HK-2 (cell line): ENCODE measurements at regions not wholly inside any gene's neighbourhood (a gene's known extent, or its start where the extent isn't known, plus 50 kb on each side); places are given as distances from the start of the nearest gene placed in this dataset.

Experiments used
- DNase-seq: peaks from one replicate; pipeline ENCODE4 v3.0.0-alpha.2; 2018; ENCODE audit not compliant: unreplicated experiment

GRCh38 chr7:31284106-31284505 lies 56.4 kb downstream of the NEUROD6 start:
- DNase-seq, result no peak

DNA sequence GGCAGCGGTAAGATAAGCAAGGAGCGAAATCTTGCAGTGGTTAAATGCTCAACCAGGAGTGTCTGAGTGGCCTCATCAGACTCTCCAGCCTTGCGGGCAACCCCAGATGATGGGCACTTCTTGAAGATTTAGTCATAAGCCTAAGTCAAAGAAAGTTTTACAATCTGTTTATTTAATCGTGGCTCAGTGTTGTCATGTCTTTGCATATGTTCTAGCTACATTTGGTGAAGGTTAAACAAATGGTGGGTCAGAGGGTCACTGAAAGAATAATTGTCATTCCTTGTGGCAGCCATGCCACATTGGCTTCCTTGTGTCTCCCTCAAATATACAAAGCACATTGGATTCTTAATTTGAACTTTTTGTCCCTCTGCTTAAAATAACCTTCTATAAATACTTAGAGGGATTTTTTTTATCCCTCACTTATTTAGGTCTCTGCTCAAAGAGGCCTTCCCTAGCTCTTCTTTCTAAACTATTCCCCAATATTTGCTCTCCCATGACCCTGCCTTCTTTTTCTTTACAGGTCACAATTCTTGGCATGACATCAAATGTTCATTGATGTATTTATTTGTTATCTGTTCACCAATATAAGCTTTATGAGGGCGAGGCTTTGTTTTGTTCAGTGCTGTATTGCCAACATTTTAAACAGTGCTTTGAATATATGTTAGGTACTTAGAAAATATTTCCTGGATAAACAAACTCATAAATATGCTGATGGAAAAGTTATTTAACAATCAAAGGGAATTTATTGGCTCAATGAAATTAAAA lies 68.7 kb downstream of the NEUROD6 start:
- DNase-seq, result no peak

- DNase-seq, result no peak
Measured at GRCh38 chr7:31267486-31267885, 73.0 kb downstream of the NEUROD6 start.

DNA sequence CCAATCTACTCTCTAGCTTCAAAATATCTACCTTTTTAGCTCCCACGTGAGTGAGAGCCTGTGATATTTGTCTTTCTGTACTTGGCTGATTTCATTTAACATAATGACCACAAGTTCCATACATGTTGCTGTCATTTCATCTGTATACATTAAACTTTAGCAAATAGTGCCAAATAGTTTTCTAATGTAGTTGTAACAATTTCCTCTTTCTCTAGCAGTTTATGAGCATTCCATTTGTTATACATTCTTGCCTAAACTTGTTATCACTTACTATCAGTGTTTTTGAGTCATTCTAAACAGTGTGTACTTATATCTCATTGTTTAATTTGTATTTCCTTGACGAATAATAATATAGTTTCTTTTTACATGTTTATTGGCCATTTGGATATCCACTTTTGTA lies 77.2 kb downstream of the NEUROD6 start:
- no peak for DNase-seq

- no peak for DNase-seq
Measured at GRCh38 chr7:31261341-31261740, 79.2 kb downstream of the NEUROD6 start.

DNA sequence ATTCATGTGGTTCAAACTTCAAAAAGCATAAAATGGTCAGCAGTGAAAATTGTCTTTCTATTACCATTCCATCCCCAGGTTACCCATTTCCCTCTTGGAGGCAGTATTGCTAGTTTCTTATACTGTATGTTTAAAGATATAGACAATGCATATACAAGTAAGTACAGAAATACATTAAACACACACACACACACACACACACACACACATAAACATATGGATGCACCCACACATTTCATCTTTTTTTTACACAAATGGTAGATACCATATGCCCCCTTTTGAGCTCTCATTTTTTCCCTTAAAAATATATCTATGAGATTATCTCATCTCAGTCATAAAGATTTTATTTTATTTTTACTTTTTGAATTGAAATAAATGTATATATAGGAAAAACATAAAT lies 79.7 kb downstream of the NEUROD6 start:
- DNase-seq, result no peak

DNA sequence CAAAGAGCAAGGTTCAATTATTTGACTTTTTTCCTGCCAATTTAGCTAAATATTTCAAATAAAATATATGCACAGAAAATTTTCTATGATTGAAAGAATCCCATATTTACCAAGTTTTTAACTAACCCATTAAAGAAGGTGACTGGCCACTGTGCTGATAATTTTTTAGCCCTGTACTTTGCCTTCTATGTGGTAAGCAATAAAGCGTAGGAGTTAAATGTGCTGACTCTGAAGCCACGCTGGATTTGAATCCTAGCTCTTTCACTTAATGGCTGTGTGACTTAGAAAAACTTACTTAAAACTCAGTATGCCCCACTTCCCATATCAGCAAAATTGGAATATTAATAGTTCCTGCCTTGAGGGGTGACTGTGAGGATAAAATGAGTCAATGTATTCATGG lies 82.1 kb downstream of the NEUROD6 start:
- no peak for DNase-seq

GRCh38 chr7:31256506-31256905 lies 84.0 kb downstream of the NEUROD6 start:
- DNase-seq, result no peak

GRCh38 chr7:31254926-31255325 lies 85.6 kb downstream of the NEUROD6 start:
- DNase-seq, result no peak

- DNase-seq, result no peak
Measured at GRCh38 chr7:31253532-31253931, 87.0 kb downstream of the NEUROD6 start.

DNA sequence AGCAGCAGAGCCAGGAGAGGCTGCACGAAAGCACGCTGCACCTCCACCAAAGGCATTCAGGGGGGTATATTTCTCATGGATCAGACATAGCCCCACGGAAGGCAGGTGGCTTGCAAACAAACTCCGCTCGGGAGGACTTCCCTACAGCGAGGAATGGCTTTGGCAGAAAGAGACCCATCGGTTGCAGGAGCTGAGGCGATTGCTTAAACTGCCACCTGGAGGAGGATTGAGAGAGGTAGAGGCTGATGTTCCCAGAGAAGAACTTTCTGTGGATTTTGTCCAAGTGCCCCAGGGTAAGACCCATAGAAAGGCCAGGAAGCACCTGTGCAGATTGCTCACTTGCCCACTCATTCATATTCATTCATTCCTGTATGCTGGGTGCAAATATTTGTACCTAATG lies 89.1 kb downstream of the NEUROD6 start:
- DNase-seq, result no peak

DNA sequence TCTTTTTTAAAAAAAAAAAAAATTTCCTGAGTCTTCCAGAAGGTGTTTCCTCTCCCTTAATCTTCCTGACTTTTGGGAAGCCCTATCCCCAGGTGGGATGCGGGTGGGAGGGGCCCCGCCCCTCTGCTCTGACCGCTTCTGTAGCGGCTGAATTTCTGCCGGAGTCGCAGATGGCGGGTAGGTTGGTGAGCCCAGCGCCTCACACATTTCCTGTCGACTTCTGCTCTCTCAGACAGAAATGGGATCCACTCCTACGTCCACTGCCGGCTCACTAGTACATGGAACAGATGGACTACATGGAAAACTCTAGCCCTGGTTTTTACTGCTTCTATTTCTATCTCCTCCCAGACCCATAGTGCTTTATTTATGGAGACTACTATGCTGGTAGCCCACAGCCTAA lies 90.9 kb downstream of the NEUROD6 start:
- DNase-seq, result no peak

DNA sequence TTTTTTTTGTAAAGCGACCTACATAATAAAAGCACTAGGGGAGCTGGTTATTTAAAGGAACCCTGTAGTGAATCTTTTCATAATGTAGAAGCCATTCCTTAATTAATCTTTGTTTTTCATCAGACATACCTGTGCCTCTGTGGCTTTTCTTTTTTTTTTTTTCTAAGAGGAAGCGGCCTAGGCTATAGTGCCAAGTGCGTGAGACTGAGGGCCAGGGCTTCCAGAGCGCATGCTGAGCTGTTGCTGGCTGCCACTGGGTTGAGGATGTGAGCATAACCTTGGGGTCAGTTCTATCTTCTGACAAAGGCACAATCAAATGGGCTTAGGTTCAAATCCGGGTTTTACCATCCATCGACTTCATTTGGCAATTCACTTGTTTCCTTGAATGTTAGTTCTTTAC lies 103.7 kb downstream of the NEUROD6 start:
- no peak for DNase-seq

DNA sequence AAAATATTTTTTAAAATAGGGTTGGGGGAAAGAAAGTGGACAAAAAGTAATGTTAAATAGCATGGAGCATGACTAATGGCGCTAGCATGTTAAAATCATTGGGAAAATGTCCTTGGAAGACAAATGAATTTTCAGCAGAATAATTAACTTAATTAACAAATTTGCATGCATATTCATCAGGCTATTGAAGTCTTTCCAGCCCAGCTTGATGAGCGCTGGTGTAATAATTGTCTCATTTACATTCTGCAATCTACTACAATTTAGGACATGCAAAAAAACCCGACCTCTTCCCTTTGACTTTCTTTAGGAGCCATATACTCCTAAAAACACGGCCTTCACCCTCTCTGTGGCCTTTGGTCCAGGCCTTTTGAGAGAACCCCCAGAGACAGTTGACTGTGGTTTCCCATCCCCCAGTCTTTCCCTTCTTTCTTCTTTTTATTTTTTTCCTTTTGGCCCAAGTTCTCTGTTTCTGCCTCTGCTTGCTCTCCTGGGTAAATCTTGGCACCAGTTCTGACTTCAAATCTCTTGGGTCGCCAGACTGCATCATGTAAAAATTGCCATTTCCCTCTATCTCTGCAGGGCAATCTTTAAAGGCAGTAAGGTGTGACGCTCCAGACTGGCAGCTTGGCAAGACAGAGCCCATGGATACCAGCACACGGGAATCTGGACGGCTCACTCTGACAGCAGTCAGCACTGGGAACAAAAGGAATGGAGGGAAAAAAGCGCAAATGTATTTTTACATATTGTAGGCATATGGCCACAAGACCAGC lies 105.5 kb downstream of the NEUROD6 start:
- no peak for DNase-seq

DNA sequence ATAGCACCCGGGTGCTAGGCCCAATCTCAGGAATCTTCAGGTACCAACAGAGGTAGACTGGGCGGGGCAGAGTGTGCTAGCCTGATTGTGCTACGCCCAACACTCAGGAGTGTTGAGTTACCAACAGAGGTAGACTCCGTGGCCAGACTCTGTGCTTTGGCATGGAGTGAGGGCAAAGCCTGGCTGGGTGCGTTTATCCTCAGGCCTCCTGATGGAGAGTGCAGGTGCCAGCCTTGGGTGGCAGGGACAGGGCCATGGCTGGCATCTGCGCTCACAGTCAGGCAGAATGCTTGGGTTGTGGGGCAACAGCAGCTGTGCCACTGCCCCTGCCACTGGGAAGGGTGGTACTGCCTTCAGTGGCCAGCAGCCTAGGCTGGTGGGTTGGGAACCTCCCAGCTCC lies 111.6 kb downstream of the NEUROD6 start:
- no peak for DNase-seq

DNA sequence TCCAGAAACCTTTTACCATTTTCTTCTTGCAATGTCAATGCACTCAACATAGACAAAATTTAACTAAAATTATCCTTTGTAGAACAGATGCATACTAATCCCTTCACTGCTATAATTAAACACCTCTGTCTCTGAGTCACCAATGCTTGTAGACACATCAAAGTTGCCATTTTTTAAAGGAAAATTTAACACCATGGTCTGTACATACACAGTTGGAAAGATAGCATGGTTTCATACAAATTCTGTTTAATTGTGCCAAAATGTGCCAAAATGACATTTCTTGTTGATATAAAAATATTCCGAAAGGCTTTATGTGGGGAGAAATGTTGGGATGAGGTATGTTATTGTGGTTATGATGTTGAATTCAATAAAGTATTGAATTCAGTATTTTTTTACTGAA lies 125.8 kb downstream of the NEUROD6 start:
- DNase-seq, result no peak

DNA sequence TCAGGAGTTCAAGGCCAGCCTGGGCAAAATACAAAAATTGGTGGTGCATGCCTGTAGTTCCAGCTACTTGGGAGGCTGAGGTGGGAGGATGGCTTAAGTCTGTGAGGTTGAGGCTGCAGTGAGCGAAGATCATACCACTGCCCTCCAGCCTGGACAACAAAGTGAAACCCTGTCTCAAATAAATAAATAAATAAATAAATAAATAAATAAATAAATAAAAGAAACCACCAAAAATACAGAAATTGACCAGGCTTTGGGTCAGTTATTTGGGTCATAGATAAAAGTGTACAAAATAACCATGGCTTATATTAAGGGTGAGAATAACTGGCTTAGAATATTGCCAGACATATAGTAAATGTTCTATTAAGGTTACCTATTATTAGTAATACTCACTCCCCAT lies 129.2 kb downstream of the NEUROD6 start:
- DNase-seq, result no peak

DNA sequence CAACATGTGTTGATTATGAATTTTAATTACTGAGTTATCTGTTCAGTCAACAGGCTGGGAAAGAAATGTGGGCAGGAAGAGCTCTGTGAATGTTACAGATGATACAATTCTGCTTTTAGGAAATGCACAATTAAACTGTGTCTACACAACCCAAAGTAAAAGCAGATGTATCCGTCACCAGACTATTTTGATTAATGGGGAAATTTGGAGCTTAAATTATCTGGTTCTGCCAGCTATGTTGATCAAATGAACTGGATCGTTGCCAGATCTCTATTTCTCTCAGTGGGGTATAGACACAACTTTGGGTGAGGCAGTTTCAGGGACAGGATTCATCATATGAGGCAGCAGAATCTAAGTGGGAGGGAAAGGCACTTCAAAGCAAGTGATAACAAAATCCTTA lies 136.5 kb downstream of the NEUROD6 start:
- DNase-seq, result no peak

GRCh38 chr7:31203551-31203950 lies 137.0 kb downstream of the NEUROD6 start:
- DNase-seq, result no peak

DNA sequence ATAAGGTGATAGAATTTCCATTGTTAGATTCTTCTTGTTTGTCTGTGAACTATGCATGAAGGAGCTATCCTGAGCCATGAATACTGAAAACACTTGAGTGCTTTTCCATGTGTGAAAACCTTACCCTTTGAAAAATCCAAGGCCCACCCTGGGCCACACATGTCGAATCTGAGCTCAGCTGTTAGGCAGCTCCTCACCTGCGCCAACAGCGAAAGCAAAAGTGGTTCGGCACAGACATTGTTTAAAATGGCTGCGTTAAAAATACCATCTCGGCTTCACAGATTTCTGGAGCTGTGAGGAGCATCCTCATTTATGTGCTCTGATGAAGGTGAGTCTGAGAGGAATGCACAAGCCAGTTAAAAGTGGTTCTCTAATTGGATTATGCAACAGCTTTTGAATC lies 137.7 kb downstream of the NEUROD6 start:
- no peak for DNase-seq

GRCh38 chr7:31192986-31193385 lies 140.9 kb downstream of the ADCYAP1R1 start:
- peak; percentile 52 for DNase-seq

- DNase-seq, result no peak
Measured at GRCh38 chr7:31190906-31191305, 138.8 kb downstream of the ADCYAP1R1 start.

DNA sequence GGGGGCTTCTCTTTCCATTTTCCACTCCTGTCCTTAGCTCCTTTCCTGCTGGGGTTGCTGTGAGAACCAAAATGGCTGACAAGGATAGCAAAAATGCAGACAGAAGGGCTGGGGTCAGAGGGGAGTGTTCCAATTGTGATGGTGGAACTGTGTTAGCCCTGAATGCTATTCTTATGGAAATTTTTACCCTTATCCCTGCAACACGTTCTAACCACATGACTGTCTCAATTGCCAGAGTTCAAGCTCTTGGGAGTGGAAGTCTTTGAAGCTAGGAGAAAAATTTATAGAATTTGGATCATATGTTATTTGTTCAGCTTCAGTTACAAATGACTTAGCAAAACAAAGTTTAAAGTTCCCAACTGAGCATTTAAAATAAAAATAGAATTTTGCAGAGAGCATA lies 134.1 kb downstream of the ADCYAP1R1 start:
- DNase-seq, result no peak
